Esophagus muscularis mucosa (tissue), 4 donors: ENCODE measurements at regions not wholly inside any gene's neighbourhood (a gene's known extent, or its start where the extent isn't known, plus 50 kb on each side); places are given as distances from the start of the nearest gene placed in this dataset.

Experiments used
- DNase-seq: peaks from one replicate; pipeline ENCODE4 v3.0.0-alpha.2; 2017; ENCODE audit errors: extremely low spot score
- H3K27ac ChIP-seq, 4 donors: fragments of 200-600 bp; sonication (generic); replicated peaks in 1 of 4; 1 replicate in 3 of 4; 2 replicates in 1 of 4; pipeline ENCODE4 v1.5.1; 2016 to 2019; ENCODE audit warnings: mild to moderate bottlenecking in 1 of 4
- H3K27me3 ChIP-seq, 4 donors: fragments of 200-600 bp; sonication (generic); one replicate each; pipeline versions ENCODE4 v1.5.1 to v1.6.0; 2016 to 2019
- H3K36me3 ChIP-seq, 4 donors: fragments of 200-600 bp; sonication (generic); one replicate each; pipeline ENCODE4 v1.5.1; 2016 to 2019
- H3K4me1 ChIP-seq, 4 donors: fragments of 200-600 bp; sonication (generic); one replicate each; pipeline ENCODE4 v1.5.1; 2016 to 2019
- H3K4me3 ChIP-seq, 4 donors: fragments of 200-600 bp; sonication (generic); 1 replicate in 2 of 4; 2 replicates in 2 of 4; pipeline ENCODE4 v1.5.1; 2016 to 2019; ENCODE audit warnings: mild to moderate bottlenecking in 4 of 4, moderate library complexity in 1 of 4
- H3K9me3 ChIP-seq, 4 donors: fragments of 200-600 bp; sonication (generic); 1 replicate in 3 of 4; 2 replicates in 1 of 4; pipeline ENCODE4 v1.5.1; 2016 to 2019
- CTCF ChIP-seq, 3 experiments: fragments of 200-600 bp in 2 of 3; fragments of 450-650 bp in 1 of 3; sonication (generic) in 2 of 3; IDR thresholded peaks; one replicate each; pipeline ENCODE4 v1.5.1; 2017 to 2019; ENCODE audit warnings: antibody characterized with exemption in 3 of 3, mild to moderate bottlenecking in 2 of 3, moderate library complexity in 1 of 3
- EP300 ChIP-seq: sonication (generic); formaldehyde crosslinking; IDR thresholded peaks from one replicate; pipeline ENCODE4 v1.6.1; 2017; ENCODE audit warnings: antibody characterized with exemption
- POLR2A ChIP-seq: fragments of 450-650 bp; IDR thresholded peaks from one replicate; pipeline ENCODE4 v1.6.1; 2017; ENCODE audit warnings: antibody characterized with exemption, moderate library complexity, mild to moderate bottlenecking, low read depth
- POLR2AphosphoS5 ChIP-seq, 2 donors: sonication (generic); formaldehyde crosslinking; IDR thresholded peaks; one replicate each; pipeline ENCODE4 v1.6.1; 2017; ENCODE audit warnings: antibody characterized with exemption in 2 of 2
- WGBS: methylation state at CpG from one replicate; pipeline ENCODE4 v1.1.5; 2018; 5-methylcytosine and 5-hydroxymethylcytosine counted together
- intact Hi-C: fragments of 100-400 bp; cut with DNase I; formaldehyde crosslinking; loops from one replicate; pipeline ENCODE4 v1.15.1; 2023

- Histone ChIP-seq H3K4me3 (no peak overlapping the region), H3K27me3 (peaks cover 0 to 26% (median 0%) of the 10 kb centered on the region in 4 donors), H3K4me1 (no peaks in the 10 kb centered on the region), H3K36me3 (no peaks in the 10 kb centered on the region), H3K27ac (no peak overlapping the region), H3K9me3 (no peaks in the 10 kb centered on the region)
- TF ChIP-seq CTCF (IDR thresholded peaks at IDR 0.05): no peak
- no peak for TF ChIP-seq EP300
- no peak for TF ChIP-seq POLR2AphosphoS5 (IDR thresholded peaks at IDR 0.05)
- no peak for TF ChIP-seq POLR2A
- intact Hi-C loops: no loop called here
- WGBS: 75% methylated on average over 15 of the region's 15 CpGs
- no peak for DNase-seq
Observed at GRCh38 chr9:135023786-135024405, 63.6 kb upstream of the OLFM1 start.

- H3K36me3 ChIP-seq: no peaks in the 10 kb centered on the region
- H3K27ac ChIP-seq: no peak overlapping the region
- H3K4me1 ChIP-seq: no peaks in the 10 kb centered on the region
- no peak overlapping the region for H3K4me3 ChIP-seq
- intact Hi-C loops: no loop called here
- 78% methylated on average over 13 of the region's 13 CpGs for whole genome bisulfite sequencing
- no peaks in the 10 kb centered on the region for H3K9me3 ChIP-seq
- peaks cover 0 to 46% (median 0%) of the 10 kb centered on the region in 4 donors for H3K27me3 ChIP-seq
- no peak for DNase-seq
- no peak for TF ChIP-seq POLR2AphosphoS5 (IDR thresholded peaks at IDR 0.05)
- no peak for TF ChIP-seq POLR2A
- TF ChIP-seq EP300: no peak
- TF ChIP-seq CTCF (IDR thresholded peaks at IDR 0.05): no peak
Observed at GRCh38 chr9:135029463-135029862, 58.0 kb upstream of the OLFM1 start.

GRCh38 chr9:135029871-135030565, 57.5 kb upstream of the OLFM1 start:
- no peaks in the 10 kb centered on the region for H3K36me3 ChIP-seq

GRCh38 chr9:135030566-135031226, 56.8 kb upstream of the OLFM1 start:
- WGBS: 57% methylated on average over 14 of the region's 16 CpGs
- DNase-seq: no peak
- Histone ChIP-seq H3K27ac (no peak overlapping the region), H3K9me3 (no peaks in the 10 kb centered on the region), H3K4me1 (no peaks in the 10 kb centered on the region), H3K36me3 (no peaks in the 10 kb centered on the region), H3K4me3 (no peak overlapping the region), H3K27me3 (peaks cover 0 to 49% (median 0%) of the 10 kb centered on the region in 4 donors)
- TF ChIP-seq EP300 (no peak), POLR2A (no peak), POLR2AphosphoS5 (IDR thresholded peaks at IDR 0.05) (no peak), CTCF (IDR thresholded peaks at IDR 0.05) (no peak)
- intact Hi-C loops: no loop called here

More at GRCh38 chr9:135029871-135030565, 57.5 kb upstream of the OLFM1 start:
- Histone ChIP-seq H3K9me3 (no peaks in the 10 kb centered on the region), H3K4me1 (no peaks in the 10 kb centered on the region), H3K27me3 (peaks cover 0 to 47% (median 0%) of the 10 kb centered on the region in 4 donors), H3K27ac (no peak overlapping the region), H3K4me3 (no peak overlapping the region)
- no peak for DNase-seq
- WGBS: 87% methylated on average over 15 of the region's 19 CpGs
- intact Hi-C loops: no loop called here
- no peak for TF ChIP-seq CTCF (IDR thresholded peaks at IDR 0.05)
- no peak for TF ChIP-seq EP300
- no peak for TF ChIP-seq POLR2A
- no peak for TF ChIP-seq POLR2AphosphoS5 (IDR thresholded peaks at IDR 0.05)
